ENCODE measurements at regions not wholly inside any gene's neighbourhood (a gene's known extent, or its start where the extent isn't known, plus 50 kb on each side); places are given as distances from the start of the nearest gene placed in this dataset.

DNA sequence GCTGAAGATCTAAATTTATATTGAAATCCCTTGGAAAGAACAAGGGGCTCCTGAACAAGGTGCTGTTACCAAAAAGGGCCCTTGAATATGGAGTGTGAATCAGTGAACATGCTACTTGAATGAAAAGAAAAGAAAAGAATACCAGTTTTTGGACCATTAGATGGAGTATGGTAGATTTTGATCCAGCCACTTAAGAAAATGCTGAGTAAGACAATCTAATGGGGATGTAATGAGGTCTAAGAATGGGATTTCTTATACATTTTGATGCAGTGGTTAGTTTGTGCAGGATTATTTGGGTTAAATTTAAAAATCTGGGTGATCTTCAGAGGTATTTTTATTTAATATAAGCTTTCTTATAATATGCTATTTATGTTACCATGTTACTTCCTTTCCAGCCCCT, 2003.0 kb upstream of the LRRTM1 start:
- H3K27me3 Mint-ChIP-seq (ENCODE audit: low read depth): no peaks in the 10 kb centered on the region
- H3K9me3 Mint-ChIP-seq (ENCODE audit: low read depth): no peaks in the 10 kb centered on the region
- H3K27ac Mint-ChIP-seq (ENCODE audit: unreplicated experiment): no peak overlapping the region
- TF ChIP-seq, protein P1, sequence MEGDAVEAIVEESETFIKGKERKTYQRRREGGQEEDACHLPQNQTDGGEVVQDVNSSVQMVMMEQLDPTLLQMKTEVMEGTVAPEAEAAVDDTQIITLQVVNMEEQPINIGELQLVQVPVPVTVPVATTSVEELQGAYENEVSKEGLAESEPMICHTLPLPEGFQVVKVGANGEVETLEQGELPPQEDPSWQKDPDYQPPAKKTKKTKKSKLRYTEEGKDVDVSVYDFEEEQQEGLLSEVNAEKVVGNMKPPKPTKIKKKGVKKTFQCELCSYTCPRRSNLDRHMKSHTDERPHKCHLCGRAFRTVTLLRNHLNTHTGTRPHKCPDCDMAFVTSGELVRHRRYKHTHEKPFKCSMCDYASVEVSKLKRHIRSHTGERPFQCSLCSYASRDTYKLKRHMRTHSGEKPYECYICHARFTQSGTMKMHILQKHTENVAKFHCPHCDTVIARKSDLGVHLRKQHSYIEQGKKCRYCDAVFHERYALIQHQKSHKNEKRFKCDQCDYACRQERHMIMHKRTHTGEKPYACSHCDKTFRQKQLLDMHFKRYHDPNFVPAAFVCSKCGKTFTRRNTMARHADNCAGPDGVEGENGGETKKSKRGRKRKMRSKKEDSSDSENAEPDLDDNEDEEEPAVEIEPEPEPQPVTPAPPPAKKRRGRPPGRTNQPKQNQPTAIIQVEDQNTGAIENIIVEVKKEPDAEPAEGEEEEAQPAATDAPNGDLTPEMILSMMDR (IDR thresholded peaks at IDR 0.05): no peak
- DNase-seq (ENCODE audit: low spot score): no peak
- no peaks in the 10 kb centered on the region for H3K36me3 Mint-ChIP-seq (ENCODE audit: low read depth)
- H3K4me3 Mint-ChIP-seq (ENCODE audit: unreplicated experiment): no peak overlapping the region
- no peaks in the 10 kb centered on the region for H3K4me1 Mint-ChIP-seq (ENCODE audit: low read depth)

DNA sequence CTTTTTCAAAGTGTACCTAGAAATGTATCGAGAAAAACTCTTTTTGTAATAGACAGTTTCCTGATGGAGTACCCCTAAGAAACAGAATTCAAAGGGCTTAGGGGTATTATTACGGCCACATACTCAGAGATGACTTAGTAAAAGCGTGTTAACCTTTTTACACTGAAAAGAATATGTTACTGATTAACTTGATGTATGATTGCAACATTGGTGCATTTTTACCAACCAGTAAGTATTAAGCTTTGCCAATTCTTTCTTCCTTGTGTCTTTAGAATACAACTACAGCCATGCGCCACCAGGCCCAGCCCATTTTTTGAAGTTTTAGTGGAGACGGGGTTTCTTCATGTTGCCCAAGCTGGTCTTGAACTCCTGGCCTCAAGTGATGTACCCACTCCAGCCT, 1997.0 kb upstream of the LRRTM1 start:
- H3K4me3 Mint-ChIP-seq (ENCODE audit: unreplicated experiment): no peak overlapping the region
- TF ChIP-seq, protein P1 (IDR thresholded peaks at IDR 0.05): no peak
- H3K4me1 Mint-ChIP-seq (ENCODE audit: low read depth): no peaks in the 10 kb centered on the region
- H3K27ac Mint-ChIP-seq (ENCODE audit: unreplicated experiment): no peak overlapping the region
- DNase-seq (ENCODE audit: low spot score): no peak
- no peaks in the 10 kb centered on the region for H3K27me3 Mint-ChIP-seq (ENCODE audit: low read depth)
- peaks cover 9% of the 10 kb centered on the region for H3K9me3 Mint-ChIP-seq (ENCODE audit: low read depth)
- H3K36me3 Mint-ChIP-seq (ENCODE audit: low read depth): no peaks in the 10 kb centered on the region

DNA sequence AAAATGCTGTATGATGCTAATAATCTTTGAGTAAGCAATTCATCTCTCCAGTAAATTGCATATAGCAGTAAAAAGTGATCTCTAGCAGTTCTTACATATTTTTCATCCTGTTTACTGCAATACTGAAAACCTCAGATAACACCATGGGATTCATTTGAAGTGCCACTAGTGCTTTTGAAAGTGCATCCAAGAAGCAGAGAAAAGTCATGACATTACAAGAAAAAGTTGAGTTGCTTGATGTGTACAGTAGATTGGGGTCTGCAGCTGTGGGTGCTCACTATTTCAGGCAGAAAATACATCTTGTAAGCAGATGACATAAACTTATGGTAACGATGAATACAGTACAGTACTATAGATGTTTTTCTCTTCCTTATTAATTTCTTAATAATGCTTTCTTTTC, 1984.9 kb upstream of the LRRTM1 start:
- H3K4me3 Mint-ChIP-seq (ENCODE audit: unreplicated experiment): no peak overlapping the region
- no peaks in the 10 kb centered on the region for H3K36me3 Mint-ChIP-seq (ENCODE audit: low read depth)
- no peak for DNase-seq (ENCODE audit: low spot score)
- peaks cover 2% of the 10 kb centered on the region for H3K27me3 Mint-ChIP-seq (ENCODE audit: low read depth)
- TF ChIP-seq, protein P1 (IDR thresholded peaks at IDR 0.05): no peak
- no peak overlapping the region for H3K27ac Mint-ChIP-seq (ENCODE audit: unreplicated experiment)
- H3K4me1 Mint-ChIP-seq (ENCODE audit: low read depth): peaks cover 3% of the 10 kb centered on the region
- peaks cover 3% of the 10 kb centered on the region for H3K9me3 Mint-ChIP-seq (ENCODE audit: low read depth)

DNA sequence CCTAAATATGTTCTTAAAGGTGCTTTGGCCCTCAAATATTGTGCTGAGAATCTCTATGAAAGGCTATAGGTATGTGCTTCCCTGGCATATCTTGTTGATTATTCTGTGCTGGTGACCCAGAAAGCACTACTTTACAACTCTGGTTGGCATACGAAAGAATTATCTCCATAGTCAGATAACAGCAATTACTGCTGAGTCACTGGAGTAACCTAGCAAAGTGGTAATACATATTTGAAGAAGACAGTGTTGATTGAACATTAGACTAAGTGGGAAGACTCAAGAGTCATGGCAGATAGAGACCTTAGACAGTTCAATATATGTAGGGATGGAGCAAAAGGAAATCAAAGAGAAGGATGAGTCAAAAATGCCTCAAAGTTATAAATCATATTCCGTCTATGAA, 1978.5 kb upstream of the LRRTM1 start:
- H3K27me3 Mint-ChIP-seq (ENCODE audit: low read depth): peaks cover 2% of the 10 kb centered on the region
- H3K36me3 Mint-ChIP-seq (ENCODE audit: low read depth): no peaks in the 10 kb centered on the region
- no peak for DNase-seq (ENCODE audit: low spot score)
- H3K4me3 Mint-ChIP-seq (ENCODE audit: unreplicated experiment): no peak overlapping the region
- TF ChIP-seq, protein P1 (IDR thresholded peaks at IDR 0.05): no peak
- no peak overlapping the region for H3K27ac Mint-ChIP-seq (ENCODE audit: unreplicated experiment)
- H3K4me1 Mint-ChIP-seq (ENCODE audit: low read depth): peaks cover under 1% of the 10 kb centered on the region
- H3K9me3 Mint-ChIP-seq (ENCODE audit: low read depth): peaks cover 7% of the 10 kb centered on the region

DNA sequence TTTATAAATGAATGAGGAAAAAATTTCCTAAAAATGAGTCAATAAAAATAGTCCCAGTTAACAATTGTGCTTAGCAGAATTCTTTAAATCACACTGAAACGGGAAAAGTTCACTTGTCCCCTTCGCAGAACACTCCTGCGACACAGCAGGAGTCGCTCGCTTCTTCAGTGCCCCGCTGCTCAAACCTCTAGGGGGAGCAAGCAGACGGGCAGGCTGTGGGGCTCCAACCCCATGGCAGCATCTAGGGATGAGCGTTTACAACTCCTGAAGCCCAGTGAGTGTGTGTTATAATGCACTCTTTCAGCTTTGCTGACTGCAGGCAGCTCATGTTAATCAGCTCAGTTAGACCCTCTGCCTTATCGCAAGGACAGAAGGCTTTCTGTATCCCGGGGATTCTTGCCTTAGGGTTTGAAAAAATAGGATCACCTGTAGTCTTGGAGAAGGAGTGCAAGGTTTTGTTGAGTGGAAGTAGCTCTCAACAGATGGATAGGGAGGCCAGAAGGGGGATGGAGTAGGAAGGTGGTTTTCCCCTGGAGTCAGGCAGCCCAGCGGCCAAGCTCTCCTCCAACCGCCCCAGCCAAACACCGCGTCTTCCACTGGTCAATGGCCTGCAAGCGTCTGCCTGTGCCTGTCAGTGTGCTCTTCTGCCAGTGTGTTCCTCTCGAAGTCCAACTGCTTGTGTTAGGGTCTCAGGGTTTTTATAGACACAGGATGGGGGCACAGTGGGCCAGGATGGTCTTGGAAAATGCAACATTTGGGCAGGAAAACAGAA, 1977.7 kb upstream of the LRRTM1 start:
- no peak overlapping the region for H3K4me3 Mint-ChIP-seq (ENCODE audit: unreplicated experiment)
- H3K27me3 Mint-ChIP-seq (ENCODE audit: low read depth): peaks cover 2% of the 10 kb centered on the region
- H3K9me3 Mint-ChIP-seq (ENCODE audit: low read depth): peaks cover 3% of the 10 kb centered on the region
- DNase-seq (ENCODE audit: low spot score): no peak
- TF ChIP-seq, protein P1 (IDR thresholded peaks at IDR 0.05): peak; percentile 24
- H3K36me3 Mint-ChIP-seq (ENCODE audit: low read depth): no peaks in the 10 kb centered on the region
- no peak overlapping the region for H3K27ac Mint-ChIP-seq (ENCODE audit: unreplicated experiment)
- H3K4me1 Mint-ChIP-seq (ENCODE audit: low read depth): no peaks in the 10 kb centered on the region

Data from chondrocyte (in vitro differentiated cells).